ENCODE measurements at regions not wholly inside any gene's neighbourhood (a gene's known extent, or its start where the extent isn't known, plus 50 kb on each side); places are given as distances from the start of the nearest gene placed in this dataset.

- no peak overlapping the region for H3K4me3 Mint-ChIP-seq
- H3K36me3 Mint-ChIP-seq (ENCODE audit: low read depth): no peaks in the 10 kb centered on the region
- no peak for DNase-seq (ENCODE audit: low spot score)
- no peaks in the 10 kb centered on the region for H3K4me1 Mint-ChIP-seq (ENCODE audit: low read depth)
- H3K27ac Mint-ChIP-seq: no peak overlapping the region
- no peaks in the 10 kb centered on the region for H3K9me3 Mint-ChIP-seq
- peaks cover 9% of the 10 kb centered on the region for H3K27me3 Mint-ChIP-seq (ENCODE audit: insufficient read depth)
- intact Hi-C loops (cut with micrococcal nuclease): no loop called here
Observed at GRCh38 chr6:16078064-16078463, 50.8 kb upstream of the MYLIP start.

DNA sequence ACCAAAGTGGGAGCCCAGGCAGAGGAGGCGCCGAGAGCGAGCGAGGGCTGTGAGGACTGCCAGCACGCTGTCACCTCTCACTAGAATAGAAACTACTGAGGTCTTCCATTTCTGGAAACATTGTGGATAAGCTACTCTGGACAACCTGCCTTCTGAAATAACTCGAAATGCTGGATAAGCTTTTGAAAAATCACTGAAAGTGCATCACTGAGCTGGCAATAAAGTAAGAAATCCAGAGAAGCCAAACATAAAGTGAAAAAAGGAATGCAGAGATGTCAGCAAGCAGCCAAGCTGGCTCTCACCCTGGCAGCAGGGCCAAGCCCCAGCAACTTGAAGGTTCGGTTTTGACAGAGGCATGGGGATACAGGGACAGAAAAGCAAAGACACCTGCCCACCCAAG, 59.2 kb upstream of the MYLIP start:
- H3K36me3 Mint-ChIP-seq (ENCODE audit: low read depth): no peaks in the 10 kb centered on the region
- H3K27me3 Mint-ChIP-seq (ENCODE audit: insufficient read depth): no peaks in the 10 kb centered on the region
- no peak for DNase-seq (ENCODE audit: low spot score)
- H3K27ac Mint-ChIP-seq: no peak overlapping the region
- H3K4me1 Mint-ChIP-seq (ENCODE audit: low read depth): no peaks in the 10 kb centered on the region
- no peaks in the 10 kb centered on the region for H3K9me3 Mint-ChIP-seq
- intact Hi-C loops (cut with micrococcal nuclease): no loop called here
- no peak overlapping the region for H3K4me3 Mint-ChIP-seq

DNA sequence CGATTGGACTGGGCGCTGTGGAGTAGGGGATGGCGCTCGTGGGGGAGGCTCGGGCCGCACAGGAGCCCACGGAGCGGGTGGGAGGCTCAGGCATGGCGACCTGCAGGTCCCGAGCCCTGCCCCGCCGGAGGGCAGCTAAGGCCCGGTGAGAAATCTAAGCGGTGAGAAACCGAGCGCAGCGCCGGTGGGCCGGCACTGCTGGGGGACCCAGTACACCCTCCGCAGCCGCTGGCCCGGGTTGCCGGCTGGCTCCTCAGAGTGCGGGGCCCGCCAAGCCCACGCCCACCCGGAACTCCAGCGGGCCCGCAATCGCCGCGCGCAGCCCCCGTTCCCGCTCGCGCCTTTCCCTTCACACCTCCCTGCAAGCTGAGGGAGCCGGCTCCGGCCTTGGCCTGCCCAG, 59.7 kb upstream of the MYLIP start:
- Mint-ChIP-seq H3K4me3 (no peak overlapping the region), H3K36me3 (ENCODE audit: low read depth) (no peaks in the 10 kb centered on the region), H3K4me1 (ENCODE audit: low read depth) (no peaks in the 10 kb centered on the region), H3K27ac (no peak overlapping the region), H3K27me3 (ENCODE audit: insufficient read depth) (no peaks in the 10 kb centered on the region), H3K9me3 (no peaks in the 10 kb centered on the region)
- intact Hi-C loops (cut with micrococcal nuclease): no loop called here
- no peak for DNase-seq (ENCODE audit: low spot score)

GRCh38 chr6:16067568-16067967, 61.3 kb upstream of the MYLIP start:
- H3K27me3 Mint-ChIP-seq (ENCODE audit: insufficient read depth): no peaks in the 10 kb centered on the region
- H3K4me3 Mint-ChIP-seq: no peak overlapping the region
- H3K27ac Mint-ChIP-seq: no peak overlapping the region
- H3K36me3 Mint-ChIP-seq (ENCODE audit: low read depth): no peaks in the 10 kb centered on the region
- no peak for DNase-seq (ENCODE audit: low spot score)
- H3K4me1 Mint-ChIP-seq (ENCODE audit: low read depth): no peaks in the 10 kb centered on the region
- intact Hi-C loops (cut with micrococcal nuclease): no loop called here
- no peaks in the 10 kb centered on the region for H3K9me3 Mint-ChIP-seq

DNA sequence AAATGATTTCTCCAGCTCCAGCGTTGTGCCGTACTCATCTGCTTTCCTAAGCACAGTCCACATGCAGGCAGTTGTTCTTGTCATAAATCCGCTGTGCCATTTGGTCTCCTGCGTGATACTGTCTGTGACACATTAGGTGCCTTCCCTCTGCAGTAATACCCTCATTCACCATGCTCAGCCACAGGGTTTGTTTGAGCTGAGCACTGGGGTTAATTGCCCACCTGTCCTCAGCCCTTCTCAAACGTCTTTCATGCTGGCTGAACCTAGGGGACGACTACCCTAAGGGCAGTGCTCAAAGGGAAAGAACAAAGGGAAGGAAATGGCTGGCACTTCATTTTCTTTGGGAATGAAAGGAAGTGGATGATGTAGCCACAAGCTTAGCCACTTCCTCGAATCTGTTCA, 64.2 kb upstream of the MYLIP start:
- intact Hi-C loops (cut with micrococcal nuclease): no loop called here
- Mint-ChIP-seq H3K36me3 (ENCODE audit: low read depth) (no peaks in the 10 kb centered on the region), H3K9me3 (no peaks in the 10 kb centered on the region), H3K4me1 (ENCODE audit: low read depth) (no peaks in the 10 kb centered on the region), H3K4me3 (no peak overlapping the region), H3K27ac (no peak overlapping the region), H3K27me3 (ENCODE audit: insufficient read depth) (no peaks in the 10 kb centered on the region)
- no peak for DNase-seq (ENCODE audit: low spot score)

DNA sequence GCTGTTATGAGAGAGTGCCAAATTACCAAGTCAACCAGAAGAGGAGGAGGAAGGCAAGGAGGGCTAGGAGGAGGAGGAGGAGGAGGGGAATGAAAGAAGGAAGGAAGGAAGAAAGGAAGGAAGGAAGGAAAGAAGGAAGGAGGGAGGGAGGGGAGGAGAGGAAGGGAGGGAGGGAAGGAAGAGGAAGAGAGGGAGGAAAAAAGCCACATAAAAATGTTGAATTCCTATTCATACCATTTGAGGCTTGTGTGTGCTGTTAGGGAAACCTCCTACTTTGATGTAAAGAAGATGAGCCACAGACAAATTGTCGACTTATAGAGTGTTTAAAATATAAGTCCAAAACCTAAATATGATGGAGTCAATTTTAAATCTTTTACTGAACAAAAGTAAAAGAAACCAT, 65.3 kb upstream of the MYLIP start:
- intact Hi-C loops (cut with micrococcal nuclease): no loop called here
- Mint-ChIP-seq H3K36me3 (ENCODE audit: low read depth) (no peaks in the 10 kb centered on the region), H3K27ac (no peak overlapping the region), H3K4me3 (no peak overlapping the region), H3K4me1 (ENCODE audit: low read depth) (no peaks in the 10 kb centered on the region), H3K9me3 (no peaks in the 10 kb centered on the region), H3K27me3 (ENCODE audit: insufficient read depth) (no peaks in the 10 kb centered on the region)
- DNase-seq (ENCODE audit: low spot score): no peak

DNA sequence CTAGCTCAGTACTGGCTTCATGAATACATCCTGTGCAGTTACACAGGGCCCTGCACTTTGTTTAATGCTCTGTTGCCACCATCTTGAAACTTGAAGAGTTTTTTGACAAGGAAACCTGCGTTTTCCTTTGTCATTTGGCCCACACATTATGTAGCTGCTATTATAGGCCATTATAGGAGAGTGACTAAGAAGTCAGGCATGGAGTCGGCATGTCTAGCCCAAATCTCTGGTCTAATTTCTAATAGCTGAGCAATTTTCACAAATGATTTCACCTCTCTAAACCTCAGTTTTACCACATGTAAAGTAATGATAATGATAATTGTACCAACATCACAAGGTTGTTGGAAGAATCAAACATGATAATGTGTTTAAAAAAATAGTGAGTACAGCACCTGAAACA, 67.1 kb upstream of the MYLIP start:
- Mint-ChIP-seq H3K9me3 (no peaks in the 10 kb centered on the region), H3K27ac (no peak overlapping the region), H3K36me3 (ENCODE audit: low read depth) (no peaks in the 10 kb centered on the region), H3K27me3 (ENCODE audit: insufficient read depth) (no peaks in the 10 kb centered on the region), H3K4me3 (no peak overlapping the region), H3K4me1 (ENCODE audit: low read depth) (no peaks in the 10 kb centered on the region)
- intact Hi-C loops (cut with micrococcal nuclease): no loop called here
- no peak for DNase-seq (ENCODE audit: low spot score)

- H3K36me3 Mint-ChIP-seq (ENCODE audit: low read depth): no peaks in the 10 kb centered on the region
- H3K27me3 Mint-ChIP-seq (ENCODE audit: insufficient read depth): no peaks in the 10 kb centered on the region
- intact Hi-C loops (cut with micrococcal nuclease): no loop called here
- no peaks in the 10 kb centered on the region for H3K9me3 Mint-ChIP-seq
- H3K4me1 Mint-ChIP-seq (ENCODE audit: low read depth): no peaks in the 10 kb centered on the region
- H3K27ac Mint-ChIP-seq: no peak overlapping the region
- H3K4me3 Mint-ChIP-seq: no peak overlapping the region
- no peak for DNase-seq (ENCODE audit: low spot score)
Observed at GRCh38 chr6:16060039-16060438, 68.8 kb upstream of the MYLIP start.

DNA sequence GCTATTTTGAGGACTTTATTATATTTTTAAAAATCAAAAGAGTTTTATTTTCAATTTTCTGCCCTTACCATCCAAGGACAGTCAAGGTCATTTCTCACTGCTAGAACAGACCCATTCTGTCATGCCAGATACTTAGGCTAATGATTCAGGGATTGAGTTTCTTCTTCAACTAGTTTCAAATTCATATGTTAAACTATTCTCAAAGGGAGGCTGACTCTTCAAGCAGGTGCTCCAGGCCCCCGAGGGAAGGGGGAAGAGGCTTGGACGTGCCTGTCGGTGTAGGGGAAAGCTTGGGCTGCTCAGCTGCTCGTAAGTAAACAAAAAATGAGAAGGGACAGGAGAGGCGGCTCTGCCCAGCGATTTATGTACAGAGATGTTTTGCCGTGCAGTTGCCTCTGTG, 69.4 kb upstream of the MYLIP start:
- intact Hi-C loops (cut with micrococcal nuclease): no loop called here
- Mint-ChIP-seq H3K27me3 (ENCODE audit: insufficient read depth) (no peaks in the 10 kb centered on the region), H3K4me3 (no peak overlapping the region), H3K27ac (no peak overlapping the region), H3K4me1 (ENCODE audit: low read depth) (no peaks in the 10 kb centered on the region), H3K36me3 (ENCODE audit: low read depth) (no peaks in the 10 kb centered on the region), H3K9me3 (no peaks in the 10 kb centered on the region)
- no peak for DNase-seq (ENCODE audit: low spot score)

DNA sequence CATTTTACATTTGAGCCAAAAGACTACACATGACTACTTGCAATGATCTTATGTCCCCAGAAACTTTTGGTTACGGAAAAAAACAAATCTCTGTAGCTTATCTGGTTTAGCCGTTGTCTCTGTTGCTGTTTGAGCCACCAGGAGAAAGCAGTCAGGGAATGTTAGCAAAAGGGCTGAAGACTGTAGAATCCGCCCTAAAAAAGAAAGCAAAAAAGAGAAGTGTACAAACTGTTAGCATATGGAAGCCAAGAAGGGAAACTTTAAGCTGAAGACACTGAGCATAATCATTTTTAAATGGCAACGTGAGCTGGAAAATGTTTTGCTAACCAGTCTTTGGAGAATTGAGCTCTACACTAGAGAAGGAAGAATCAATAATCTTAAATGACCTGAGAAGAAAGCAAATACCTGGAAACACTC, 69.9 kb upstream of the MYLIP start:
- intact Hi-C loops (cut with micrococcal nuclease): no loop called here
- no peaks in the 10 kb centered on the region for H3K36me3 Mint-ChIP-seq (ENCODE audit: low read depth)
- H3K4me3 Mint-ChIP-seq: no peak overlapping the region
- no peaks in the 10 kb centered on the region for H3K27me3 Mint-ChIP-seq (ENCODE audit: insufficient read depth)
- no peak for DNase-seq (ENCODE audit: low spot score)
- H3K4me1 Mint-ChIP-seq (ENCODE audit: low read depth): no peaks in the 10 kb centered on the region
- no peaks in the 10 kb centered on the region for H3K9me3 Mint-ChIP-seq
- no peak overlapping the region for H3K27ac Mint-ChIP-seq

DNA sequence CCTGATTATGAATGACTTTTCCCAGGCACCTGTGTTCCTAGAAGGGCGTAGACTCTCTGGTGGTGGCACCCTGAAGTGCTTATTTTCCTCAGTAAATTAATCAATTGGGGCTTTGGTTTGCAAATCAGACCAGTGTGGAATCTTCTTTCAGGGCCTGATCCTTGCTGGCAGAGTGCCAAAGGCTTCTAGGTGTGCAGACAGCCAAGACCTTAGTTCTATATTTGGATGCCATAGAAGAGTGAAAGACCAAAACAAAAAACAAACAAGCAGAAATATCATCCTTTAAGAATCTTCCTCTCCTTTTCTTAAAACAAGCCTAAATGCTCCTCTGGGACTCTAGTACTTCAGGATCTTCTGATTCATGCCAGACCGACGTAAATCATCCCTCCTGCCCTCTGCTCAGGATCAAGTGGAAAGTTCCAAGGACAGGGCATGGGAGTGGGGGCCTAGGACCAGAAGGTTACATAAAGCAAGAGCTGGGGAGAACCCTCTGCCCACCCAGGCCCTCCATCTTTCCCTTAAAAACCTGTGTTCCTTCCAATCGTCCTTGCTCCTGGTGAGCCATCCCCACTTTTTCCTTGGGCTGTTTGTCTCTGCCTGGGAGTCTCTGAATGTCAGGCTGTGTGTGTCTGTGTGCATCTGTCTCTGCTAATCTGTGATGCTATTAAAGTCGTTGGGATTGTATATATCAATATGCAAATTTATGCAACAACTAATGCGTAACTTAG, 70.5 kb upstream of the MYLIP start:
- Mint-ChIP-seq H3K9me3 (no peaks in the 10 kb centered on the region), H3K36me3 (ENCODE audit: low read depth) (no peaks in the 10 kb centered on the region), H3K4me3 (no peak overlapping the region), H3K27ac (no peak overlapping the region), H3K4me1 (ENCODE audit: low read depth) (no peaks in the 10 kb centered on the region), H3K27me3 (ENCODE audit: insufficient read depth) (no peaks in the 10 kb centered on the region)
- no peak for DNase-seq (ENCODE audit: low spot score)
- intact Hi-C loops (cut with micrococcal nuclease): no loop called here

GRCh38 chr6:16057446-16057845, 71.4 kb upstream of the MYLIP start:
- Mint-ChIP-seq H3K4me1 (ENCODE audit: low read depth) (no peaks in the 10 kb centered on the region), H3K36me3 (ENCODE audit: low read depth) (no peaks in the 10 kb centered on the region), H3K27me3 (ENCODE audit: insufficient read depth) (no peaks in the 10 kb centered on the region), H3K9me3 (no peaks in the 10 kb centered on the region), H3K4me3 (no peak overlapping the region), H3K27ac (no peak overlapping the region)
- intact Hi-C loops (cut with micrococcal nuclease): no loop called here
- DNase-seq (ENCODE audit: low spot score): no peak

DNA sequence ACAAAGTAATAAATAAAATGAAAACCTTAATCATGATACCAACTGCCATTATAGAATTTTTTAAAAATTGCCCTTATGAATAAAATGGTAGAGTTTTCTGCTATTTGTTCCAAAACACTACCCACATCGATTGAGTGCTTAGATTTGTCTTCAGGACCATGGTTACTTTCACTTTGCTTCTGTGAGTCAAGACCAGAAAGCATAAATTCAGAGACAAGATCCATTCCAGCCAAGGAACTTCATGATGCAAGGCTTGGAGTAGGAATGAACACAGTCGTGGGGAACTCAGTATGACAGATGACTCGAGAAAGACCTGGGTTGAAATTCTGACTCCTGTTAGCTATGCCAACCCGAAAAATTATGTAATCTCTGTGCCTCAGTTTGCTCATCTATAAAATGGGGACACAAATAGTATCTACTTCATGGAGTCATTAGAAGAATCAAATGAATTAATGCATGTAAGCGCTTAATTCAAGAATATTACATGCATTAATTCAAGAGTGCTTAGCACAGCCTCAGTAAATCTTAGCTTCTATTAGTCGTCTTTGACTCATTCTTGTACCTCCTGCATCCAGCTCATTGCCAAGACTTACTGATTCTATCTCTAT, 72.5 kb upstream of the MYLIP start:
- intact Hi-C loops (cut with micrococcal nuclease): no loop called here
- Mint-ChIP-seq H3K9me3 (no peaks in the 10 kb centered on the region), H3K27me3 (ENCODE audit: insufficient read depth) (no peaks in the 10 kb centered on the region), H3K36me3 (ENCODE audit: low read depth) (no peaks in the 10 kb centered on the region), H3K4me3 (no peak overlapping the region), H3K27ac (no peak overlapping the region), H3K4me1 (ENCODE audit: low read depth) (no peaks in the 10 kb centered on the region)
- no peak for DNase-seq (ENCODE audit: low spot score)

- intact Hi-C loops (cut with micrococcal nuclease): no loop called here
- DNase-seq (ENCODE audit: low spot score): no peak
- H3K36me3 Mint-ChIP-seq (ENCODE audit: low read depth): no peaks in the 10 kb centered on the region
- no peaks in the 10 kb centered on the region for H3K27me3 Mint-ChIP-seq (ENCODE audit: insufficient read depth)
- no peaks in the 10 kb centered on the region for H3K4me1 Mint-ChIP-seq (ENCODE audit: low read depth)
- H3K4me3 Mint-ChIP-seq: no peak overlapping the region
- H3K9me3 Mint-ChIP-seq: no peaks in the 10 kb centered on the region
- H3K27ac Mint-ChIP-seq: no peak overlapping the region
Observed at GRCh38 chr6:16055852-16056251, 73.0 kb upstream of the MYLIP start.

Data from activated T-helper 1 cell treated with anti-CD3 and anti-CD28 coated beads, Interleukin-12 subunit alpha, Interleukin-12 subunit beta, Interleukin-2, Interleukin-4 antibody, amounts not matched to agents 30 ng/mL and 10 ng/mL and 1 ng/mL, durations not matched to agents 14 hours and 24 hours and 36 hours (primary cell).